IMR-90 (cell line): ENCODE measurements at regions not wholly inside any gene's neighbourhood (a gene's known extent, or its start where the extent isn't known, plus 50 kb on each side); places are given as distances from the start of the nearest gene placed in this dataset.

ENCODE experiments used
- ATAC-seq: fragments of 200-7000 bp; cut with Tn5 transposase; 2 replicates; pipeline ENCODE4 v1.9.1; 2020; ENCODE audit warnings: low read depth, mild to moderate bottlenecking, moderate library complexity
- BruUV-seq: library from RNA; stranded (reverse); fragments of 400-500 nt; replicated peaks from 2 replicates; lab custom pipeline; 2021; lab: Mats Ljungman, UMichigan
- CTCF ChIA-PET: fragments of 300-600 bp; formaldehyde crosslinking; extraction: SDS; loops from one replicate; lab custom pipeline; 2021; ENCODE audit warnings: antibody characterized with exemption; lab: Yijun Ruan, JAX
- POLR2A ChIA-PET: fragments of 300-600 bp; sonication (Branson Sonifier 250); formaldehyde crosslinking; loops from one replicate; lab custom pipeline; 2022; ENCODE audit warnings: antibody characterized with exemption; ENCODE audit not compliant: unreplicated experiment; lab: Charles Lee
- DNase-seq: peaks from one replicate; pipeline ENCODE4 v3.0.0; 2013
- H2AFZ ChIP-seq: replicated peaks from 2 replicates; pipeline ENCODE3; 2013; ENCODE audit warnings: low read length, mild to moderate bottlenecking; ENCODE audit not compliant: poor library complexity
- H2AK5ac ChIP-seq: 2 replicates; pipeline ENCODE4 v1.6.1; 2013; ENCODE audit warnings: low read depth, low read length, inconsistent platforms
- H2AK9ac ChIP-seq: replicated peaks from 2 replicates; pipeline ENCODE3; 2013; ENCODE audit warnings: mild to moderate bottlenecking, low read depth, low read length, moderate library complexity; ENCODE audit not compliant: poor library complexity
- H2BK120ac ChIP-seq: 2 replicates; pipeline ENCODE4 v1.6.1; 2013; ENCODE audit warnings: low read depth, low read length, inconsistent platforms
- H2BK15ac ChIP-seq: 3 replicates; pipeline ENCODE4 v1.6.1; 2013; ENCODE audit warnings: low read depth, low read length, inconsistent platforms
- H2BK20ac ChIP-seq: 2 replicates; pipeline ENCODE4 v1.6.1; 2013; ENCODE audit warnings: low read depth, mild to moderate bottlenecking, inconsistent platforms, low read length, moderate library complexity
- H2BK5ac ChIP-seq: 2 replicates; pipeline ENCODE4 v1.6.1; 2013; ENCODE audit warnings: mild to moderate bottlenecking, low read depth, low read length, inconsistent platforms; ENCODE audit not compliant: poor library complexity, severe bottlenecking
- H3K14ac ChIP-seq: replicated peaks from 2 replicates; pipeline ENCODE4 v1.6.1; 2013; ENCODE audit warnings: low read depth, low read length, inconsistent platforms
- H3K18ac ChIP-seq: 2 replicates; pipeline ENCODE4 v1.6.1; 2013; ENCODE audit warnings: low read depth, low read length, control low read depth
- H3K23ac ChIP-seq: 2 replicates; pipeline ENCODE4 v1.6.1; 2013; ENCODE audit warnings: low read depth, low read length, inconsistent platforms
- H3K27ac ChIP-seq: 2 replicates; pipeline ENCODE4 v1.5.1; 2013; ENCODE audit warnings: mild to moderate bottlenecking, control low read depth, low read length; ENCODE audit not compliant: insufficient read depth
- H3K27me3 ChIP-seq: 2 replicates; pipeline ENCODE4 v1.6.1; 2013; ENCODE audit warnings: low read length; ENCODE audit not compliant: control insufficient read depth, insufficient read depth
- H3K36me3 ChIP-seq: 2 replicates; pipeline ENCODE4 v1.6.1; 2013; ENCODE audit warnings: low read length, mixed read lengths; ENCODE audit not compliant: control insufficient read depth, insufficient read depth
- H3K4ac ChIP-seq: 2 replicates; pipeline ENCODE4 v1.6.1; 2013; ENCODE audit warnings: low read depth, low read length, inconsistent platforms
- H3K4me1 ChIP-seq: 2 replicates; pipeline ENCODE4 v1.6.1; 2013; ENCODE audit warnings: low read length, mixed read lengths; ENCODE audit not compliant: control insufficient read depth, insufficient read depth
- H3K4me2 ChIP-seq: 2 replicates; pipeline ENCODE4 v1.6.1; 2013; ENCODE audit warnings: low read depth, mild to moderate bottlenecking, control low read depth, low read length, moderate library complexity
- H3K4me3 ChIP-seq: 2 replicates; pipeline ENCODE4 v1.5.1; 2013; ENCODE audit warnings: low read depth, mild to moderate bottlenecking, control low read depth, low read length, moderate library complexity; ENCODE audit not compliant: insufficient read depth
- H3K56ac ChIP-seq: 2 replicates; pipeline ENCODE4 v1.6.1; 2013; ENCODE audit warnings: low read length, inconsistent platforms; ENCODE audit not compliant: insufficient read depth; ENCODE audit errors: extremely low read depth
- H3K79me1 ChIP-seq, 2 experiments: 2 replicates each; pipeline ENCODE4 v1.6.1; 2013; ENCODE audit warnings: low read length in 2 of 2, inconsistent platforms in 1 of 2, low read depth in 1 of 2
- H3K9ac ChIP-seq: 2 replicates; pipeline ENCODE4 v1.6.1; 2013; ENCODE audit warnings: low read depth, low read length, control low read depth
- H3K9me1 ChIP-seq: 2 replicates; pipeline ENCODE4 v1.6.1; 2013; ENCODE audit warnings: low read length, inconsistent platforms; ENCODE audit not compliant: insufficient read depth
- H3K9me3 ChIP-seq: 2 replicates; pipeline ENCODE4 v1.6.1; 2013; ENCODE audit warnings: low read length; ENCODE audit not compliant: control insufficient read depth, insufficient read depth
- H4K20me1 ChIP-seq: 2 replicates; pipeline ENCODE4 v1.6.1; 2013; ENCODE audit warnings: low read length, inconsistent platforms; ENCODE audit not compliant: insufficient read depth
- H4K5ac ChIP-seq: 2 replicates; pipeline ENCODE4 v1.6.1; 2013; ENCODE audit warnings: mild to moderate bottlenecking, low read depth, low read length, control low read depth
- H4K8ac ChIP-seq, 2 experiments: 2 replicates each; pipeline ENCODE4 v1.6.1; 2013; ENCODE audit warnings: low read depth in 2 of 2, low read length in 2 of 2, control low read depth in 1 of 2, inconsistent platforms in 1 of 2
- H4K91ac ChIP-seq: 2 replicates; pipeline ENCODE4 v1.6.1; 2013; ENCODE audit warnings: low read depth, low read length, inconsistent platforms; ENCODE audit not compliant: insufficient read depth
- CTCF ChIP-seq: conservative IDR thresholded peaks from 2 replicates; pipeline ENCODE4 v1.5.1; 2012; ENCODE audit warnings: mild to moderate bottlenecking, low read depth, low read length, improper control_type of control experiment
- FOS ChIP-seq: fragments of 150-350 bp; IDR thresholded peaks from 2 replicates; pipeline ENCODE4 v1.6.1; 2016; ENCODE audit warnings: low read depth, low read length
- MAZ ChIP-seq: IDR thresholded peaks from 2 replicates; pipeline ENCODE4 v1.6.1; 2012; ENCODE audit warnings: low read depth, mild to moderate bottlenecking, low read length, improper control_type of control experiment, moderate library complexity, borderline replicate concordance
- MXI1 ChIP-seq: IDR thresholded peaks from 2 replicates; pipeline ENCODE4 v1.6.1; 2012; ENCODE audit warnings: low read depth, mild to moderate bottlenecking, low read length, moderate library complexity, borderline replicate concordance
- RCOR1 ChIP-seq: IDR thresholded peaks from 2 replicates; pipeline ENCODE4 v1.6.1; 2012; ENCODE audit warnings: mild to moderate bottlenecking, low read length, improper control_type of control experiment; ENCODE audit not compliant: insufficient replicate concordance
- RFX5 ChIP-seq: IDR thresholded peaks from 2 replicates; pipeline ENCODE4 v1.8.0; 2012; ENCODE audit warnings: low read depth, mild to moderate bottlenecking, low read length, moderate library complexity
- SMC3 ChIP-seq: fragments of 150-350 bp; IDR thresholded peaks from 2 replicates; pipeline ENCODE4 v1.6.1; 2016; ENCODE audit warnings: low read depth, mild to moderate bottlenecking, antibody characterized with exemption, low read length, moderate library complexity
- WGBS, 2 experiments: methylation state at CpG; one replicate each; pipeline versions ENCODE4 v1.1.5 to v1.1.7; 2013; ENCODE audit warnings: missing lambda C conversion rate in 2 of 2; ENCODE audit not compliant: insufficient read length in 1 of 2; ENCODE audit errors: extremely low coverage in 2 of 2; 5-methylcytosine and 5-hydroxymethylcytosine counted together
- dilution Hi-C: fragments of 300-500 bp; cut with HindIII; formaldehyde crosslinking; loops from one replicate; pipeline ENCODE4 v1.14.3; 2018; ENCODE audit warnings: low sequenced_read_pairs; ENCODE audit not compliant: unreplicated experiment
- in situ Hi-C: fragments of 300-500 bp; cut with MboI; formaldehyde crosslinking; loops from 3 replicates; pipeline ENCODE4 v1.14.3; 2019; ENCODE audit warnings: low sequenced_read_pairs, inconsistent platforms, mixed read lengths
- intact Hi-C: fragments of 100-400 bp; cut with micrococcal nuclease; formaldehyde crosslinking; loops from 2 replicates; pipeline ENCODE4 v1.10.0; 2022

DNA sequence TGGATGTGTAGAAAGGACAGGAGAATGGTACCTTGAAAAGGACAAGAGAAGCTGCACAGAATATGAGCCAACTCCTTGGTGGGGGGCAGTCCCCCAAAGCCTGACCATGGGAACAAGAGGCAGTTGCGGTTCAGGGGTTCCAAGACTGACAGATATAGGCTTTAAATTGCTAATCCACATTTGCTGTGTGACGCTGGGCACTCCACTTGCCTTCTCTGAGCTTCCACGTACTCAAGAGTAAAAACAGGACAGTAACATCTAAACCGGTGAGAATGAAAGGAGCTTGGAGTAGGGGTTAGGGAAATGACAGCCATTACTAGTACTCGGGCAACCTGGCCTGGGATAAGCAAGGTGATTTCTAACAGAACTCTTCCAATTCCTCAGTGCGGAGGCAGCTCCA is 57.9 kb upstream of the LRFN2 start:
- no peaks in the 10 kb centered on the region for H4K20me1 ChIP-seq
- BruUV-seq: no TSS peak
- no peak overlapping the region for H2AFZ ChIP-seq
- ATAC-seq (no peak), DNase-seq (no peak)
- no peak overlapping the region for H4K91ac ChIP-seq
- no peaks in the 10 kb centered on the region for H3K27me3 ChIP-seq
- 30% methylated on average over 2 of the region's 6 CpGs; no CpG with 5 or more reads in 1 of the 2 experiments for WGBS, 2 experiments
- no peak overlapping the region for H3K9ac ChIP-seq
- H3K36me3 ChIP-seq: no peaks in the 10 kb centered on the region
- no peak overlapping the region for H3K18ac ChIP-seq
- no peak overlapping the region for H4K5ac ChIP-seq
- no peak overlapping the region for H2AK9ac ChIP-seq
- no peaks in the 10 kb centered on the region for H3K9me3 ChIP-seq
- intact Hi-C loops (no loop called here), in situ Hi-C loops (no loop called here), dilution Hi-C loops (no loop called here)
- no peak overlapping the region for H3K4me3 ChIP-seq
- ChIA-PET CTCF (no interaction called here), POLR2A (no interaction called here)
- H2BK120ac ChIP-seq: no peak overlapping the region
- H2BK20ac ChIP-seq: no peak overlapping the region
- H3K27ac ChIP-seq: no peak overlapping the region
- no peak overlapping the region for H2BK5ac ChIP-seq
- H3K4ac ChIP-seq: no peak overlapping the region
- H2BK15ac ChIP-seq: no peak overlapping the region
- H3K56ac ChIP-seq: no peak overlapping the region
- H3K4me1 ChIP-seq: no peaks in the 10 kb centered on the region
- H4K8ac ChIP-seq: no peak overlapping the region
- H3K14ac ChIP-seq: no peak overlapping the region
- H3K4me2 ChIP-seq: no peak overlapping the region
- no peak for TF ChIP-seq CTCF
- no peak for TF ChIP-seq SMC3
- no peak for TF ChIP-seq RFX5
- no peak for TF ChIP-seq MXI1
- TF ChIP-seq RCOR1: no peak
- TF ChIP-seq FOS: no peak
- no peak for TF ChIP-seq MAZ
- no peaks in the 10 kb centered on the region for H3K9me1 ChIP-seq
- no peak overlapping the region for H3K23ac ChIP-seq
- no peaks in the 10 kb centered on the region for H3K79me1 ChIP-seq
- no peak overlapping the region for H2AK5ac ChIP-seq
